Right lobe of liver (tissue), 4 donors: ENCODE measurements at regions not wholly inside any gene's neighbourhood (a gene's known extent, or its start where the extent isn't known, plus 50 kb on each side); places are given as distances from the start of the nearest gene placed in this dataset.

ENCODE experiments used
- POLR2A ChIP-seq: fragments of 450-650 bp; IDR thresholded peaks from one replicate; pipeline ENCODE4 v1.6.1; 2017; ENCODE audit warnings: antibody characterized with exemption, mild to moderate bottlenecking
- TF ChIP-seq, protein P1 (sequence below), 4 donors: fragments of 200-600 bp in 3 of 4; fragments of 450-650 bp in 1 of 4; IDR thresholded peaks; one replicate each; pipeline versions ENCODE4 v1.5.1 to v1.8.0; 2016 to 2022; ENCODE audit warnings: antibody characterized with exemption in 4 of 4, mild to moderate bottlenecking in 2 of 4
- donor health status: DM: no; HTN: no; CAD: no.
- donor health status: DM: no; HTN: no; CAD: no.
- donor health status: DM: no; HTN: yes; CAD: no.

- TF ChIP-seq, protein P1, sequence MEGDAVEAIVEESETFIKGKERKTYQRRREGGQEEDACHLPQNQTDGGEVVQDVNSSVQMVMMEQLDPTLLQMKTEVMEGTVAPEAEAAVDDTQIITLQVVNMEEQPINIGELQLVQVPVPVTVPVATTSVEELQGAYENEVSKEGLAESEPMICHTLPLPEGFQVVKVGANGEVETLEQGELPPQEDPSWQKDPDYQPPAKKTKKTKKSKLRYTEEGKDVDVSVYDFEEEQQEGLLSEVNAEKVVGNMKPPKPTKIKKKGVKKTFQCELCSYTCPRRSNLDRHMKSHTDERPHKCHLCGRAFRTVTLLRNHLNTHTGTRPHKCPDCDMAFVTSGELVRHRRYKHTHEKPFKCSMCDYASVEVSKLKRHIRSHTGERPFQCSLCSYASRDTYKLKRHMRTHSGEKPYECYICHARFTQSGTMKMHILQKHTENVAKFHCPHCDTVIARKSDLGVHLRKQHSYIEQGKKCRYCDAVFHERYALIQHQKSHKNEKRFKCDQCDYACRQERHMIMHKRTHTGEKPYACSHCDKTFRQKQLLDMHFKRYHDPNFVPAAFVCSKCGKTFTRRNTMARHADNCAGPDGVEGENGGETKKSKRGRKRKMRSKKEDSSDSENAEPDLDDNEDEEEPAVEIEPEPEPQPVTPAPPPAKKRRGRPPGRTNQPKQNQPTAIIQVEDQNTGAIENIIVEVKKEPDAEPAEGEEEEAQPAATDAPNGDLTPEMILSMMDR (IDR thresholded peaks at IDR 0.05), result no peak
- TF ChIP-seq POLR2A, result no peak
These were observed 88.5 kb upstream of the TCERG1L start for GRCh38 chr10:131399981-131400380.
